ENCODE measurements at regions not wholly inside any gene's neighbourhood (a gene's known extent, or its start where the extent isn't known, plus 50 kb on each side); places are given as distances from the start of the nearest gene placed in this dataset.

- Histone ChIP-seq H3K4me2 (ENCODE audit: low read depth, low read length, poor library complexity, severe bottlenecking) (no peak overlapping the region), H3K27ac (ENCODE audit: low read depth, low read length) (no peak overlapping the region), H3K27me3 (ENCODE audit: low read length) (no peaks in the 10 kb centered on the region)
These were observed 70.7 kb upstream of the GNAO1 start for GRCh38 chr16:56120447-56121155.

GRCh38 chr16:56119133-56119532, 72.2 kb upstream of the GNAO1 start:
- Histone ChIP-seq H3F3A (ENCODE audit: insufficient read depth) (no peaks in the 10 kb centered on the region), H3K36me3 (ENCODE audit: low read length) (no peaks in the 10 kb centered on the region), H3K9me2 (replicated peaks; ENCODE audit: insufficient read depth, low read length) (no peaks in the 10 kb centered on the region), H3K9me3 (ENCODE audit: insufficient read depth, low read length) (no peaks in the 10 kb centered on the region), H3K4me2 (ENCODE audit: low read depth, low read length, poor library complexity, severe bottlenecking) (no peak overlapping the region), H3K27me3 (ENCODE audit: low read length) (no peaks in the 10 kb centered on the region), H3K27ac (ENCODE audit: low read depth, low read length) (no peak overlapping the region), H3K4me3 (ENCODE audit: insufficient read depth, low read length, poor library complexity, severe bottlenecking) (no peak overlapping the region), H4K20me1 (ENCODE audit: low read depth, low read length) (no peaks in the 10 kb centered on the region), H3K79me2 (ENCODE audit: insufficient read depth, low read length) (no peaks in the 10 kb centered on the region), H3K9ac (ENCODE audit: low read length) (no peak overlapping the region), H2AFZ (ENCODE audit: low read depth, low read length, severe bottlenecking) (no peak overlapping the region)
- TF ChIP-seq CTCF (IDR thresholded peaks at IDR 0.05; ENCODE audit: insufficient read depth, low read length, poor library complexity, severe bottlenecking) = no peak
- no peak for TF ChIP-seq EZH2phosphoT487 (conservative IDR thresholded peaks at IDR 0.05; ENCODE audit: low read length)

More at GRCh38 chr16:56120447-56121155, 70.7 kb upstream of the GNAO1 start:
- Histone ChIP-seq H3K36me3 (ENCODE audit: low read length) (no peaks in the 10 kb centered on the region), H3F3A (ENCODE audit: insufficient read depth) (no peaks in the 10 kb centered on the region), H3K9me2 (replicated peaks; ENCODE audit: insufficient read depth, low read length) (no peaks in the 10 kb centered on the region), H2AFZ (ENCODE audit: low read depth, low read length, severe bottlenecking) (no peak overlapping the region), H3K9ac (ENCODE audit: low read length) (no peak overlapping the region), H3K4me3 (ENCODE audit: insufficient read depth, low read length, poor library complexity, severe bottlenecking) (no peak overlapping the region), H3K9me3 (ENCODE audit: insufficient read depth, low read length) (no peaks in the 10 kb centered on the region), H4K20me1 (ENCODE audit: low read depth, low read length) (no peaks in the 10 kb centered on the region), H3K79me2 (ENCODE audit: insufficient read depth, low read length) (no peaks in the 10 kb centered on the region)
- TF ChIP-seq EZH2phosphoT487 (conservative IDR thresholded peaks at IDR 0.05; ENCODE audit: low read length) (no peak), CTCF (IDR thresholded peaks at IDR 0.05; ENCODE audit: insufficient read depth, low read length, poor library complexity, severe bottlenecking) (no peak)

- H4K20me1 ChIP-seq (ENCODE audit: low read depth, low read length) = no peaks in the 10 kb centered on the region
- H3K9me3 ChIP-seq (ENCODE audit: insufficient read depth, low read length) = no peaks in the 10 kb centered on the region
- H3K27me3 ChIP-seq (ENCODE audit: low read length) = no peaks in the 10 kb centered on the region
- no peaks in the 10 kb centered on the region for H3K9me2 ChIP-seq (replicated peaks; ENCODE audit: insufficient read depth, low read length)
- no peak overlapping the region for H2AFZ ChIP-seq (ENCODE audit: low read depth, low read length, severe bottlenecking)
- no peaks in the 10 kb centered on the region for H3K79me2 ChIP-seq (ENCODE audit: insufficient read depth, low read length)
- H3K4me2 ChIP-seq (ENCODE audit: low read depth, low read length, poor library complexity, severe bottlenecking) = no peak overlapping the region
- no peaks in the 10 kb centered on the region for H3F3A ChIP-seq (ENCODE audit: insufficient read depth)
- no peak for TF ChIP-seq EZH2phosphoT487 (conservative IDR thresholded peaks at IDR 0.05; ENCODE audit: low read length)
- TF ChIP-seq CTCF (IDR thresholded peaks at IDR 0.05; ENCODE audit: insufficient read depth, low read length, poor library complexity, severe bottlenecking) = no peak
- no peak overlapping the region for H3K9ac ChIP-seq (ENCODE audit: low read length)
- no peaks in the 10 kb centered on the region for H3K36me3 ChIP-seq (ENCODE audit: low read length)
- H3K27ac ChIP-seq (ENCODE audit: low read depth, low read length) = no peak overlapping the region
- no peak overlapping the region for H3K4me3 ChIP-seq (ENCODE audit: insufficient read depth, low read length, poor library complexity, severe bottlenecking)
These were observed 74.7 kb upstream of the GNAO1 start for GRCh38 chr16:56116577-56116964.

Data from SU-DHL-6 (cell line).